ENCODE measurements at regions not wholly inside any gene's neighbourhood (a gene's known extent, or its start where the extent isn't known, plus 50 kb on each side); places are given as distances from the start of the nearest gene placed in this dataset.

DNA sequence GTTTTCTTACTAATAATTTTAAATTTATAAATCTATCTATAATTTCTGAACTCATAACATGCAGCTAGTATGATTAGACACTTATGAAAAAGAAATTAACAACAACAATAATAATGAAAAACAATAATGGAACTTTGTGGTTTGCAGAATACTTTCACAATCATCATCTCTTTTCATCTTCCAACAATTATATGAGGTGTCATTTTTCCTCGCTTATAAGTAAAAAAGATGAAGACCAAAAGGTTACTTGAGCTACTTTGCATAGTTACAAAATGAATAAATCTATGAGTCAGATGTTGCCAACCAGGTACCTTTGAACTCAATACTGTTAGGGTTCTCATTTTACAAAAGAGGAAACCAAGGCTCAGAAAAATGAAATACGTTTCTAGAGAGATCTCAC lies 98.5 kb upstream of the ELOVL6 start (continued):
- TF ChIP-seq TIGD3 (CRISPR knock-in tag; IDR thresholded peaks at IDR 0.05; ENCODE audit: borderline replicate concordance) (no peak), NPAS2 (CRISPR knock-in tag; IDR thresholded peaks at IDR 0.05; ENCODE audit: borderline replicate concordance) (no peak)

DNA sequence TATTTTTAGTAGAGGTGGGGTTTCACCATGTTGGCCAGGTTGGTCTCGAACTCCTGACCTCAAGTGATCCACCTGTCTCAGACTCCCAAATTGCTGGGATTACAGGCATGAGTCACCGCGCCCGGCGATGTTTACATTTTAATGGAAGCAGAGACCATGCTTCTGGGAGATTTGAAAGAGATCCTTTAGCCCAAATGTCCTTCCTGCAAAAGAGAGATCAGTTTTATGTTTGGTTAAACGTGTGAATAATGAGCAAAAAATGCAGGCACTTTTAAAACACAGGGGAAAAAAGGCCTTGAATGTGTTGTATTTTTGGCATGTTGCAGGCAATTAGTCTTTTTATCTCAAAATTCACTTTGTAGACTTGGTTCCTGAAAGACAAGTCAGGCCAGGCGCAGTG lies 95.8 kb upstream of the ELOVL6 start:
- Histone ChIP-seq H3K9ac (ENCODE audit: insufficient read depth, low read depth, low read length) (no peak overlapping the region), H4K20me1 (ENCODE audit: insufficient read depth, low read length) (no peaks in the 10 kb centered on the region), H3K4me1 (ENCODE audit: insufficient read depth, low read length) (no peaks in the 10 kb centered on the region), H3K36me3 (replicated peaks in 1 of 2; ENCODE audit: control insufficient read depth in 1 of 2, insufficient read depth in 2 of 2, low read length in 2 of 2) (no peaks in the 10 kb centered on the region), H3K27me3 (ENCODE audit: control insufficient read depth in 1 of 2, insufficient read depth in 2 of 2, low read length in 2 of 2) (no peaks in the 10 kb centered on the region), H2AFZ (ENCODE audit: low read length) (no peak overlapping the region), H3K79me2 (ENCODE audit: insufficient read depth, low read length) (no peaks in the 10 kb centered on the region), H3K9me3 (ENCODE audit: low read length) (no peaks in the 10 kb centered on the region), H3K27ac (ENCODE audit: extremely low read length, insufficient read depth, low read length) (no peak overlapping the region), H3K4me3 (replicated peaks in 1 of 3; ENCODE audit: insufficient read depth in 1 of 3, low read depth in 2 of 3, low read length in 3 of 3) (no peak overlapping the region), H3K4me2 (ENCODE audit: low read depth, low read length) (no peak overlapping the region)
- no TSS peak for BruUV-seq (replicated peaks)
- ChIA-PET CTCF (ENCODE audit: low intra/inter-chr PET ratio, low total read pairs) (no interaction called here), POLR2A (no interaction called here)
- FAIRE-seq (no peak), ATAC-seq (no peak), DNase-seq (ENCODE audit: low spot score) (no peak)
- 55% methylated on average over 6 of the region's 7 CpGs for WGBS (ENCODE audit: low lambda C conversion rate)
- intact Hi-C loops (cut with micrococcal nuclease; ENCODE audit: unreplicated experiment), result no loop called here
- in situ Hi-C loops (cut with HindIII; ENCODE audit: extremely low pct_ligation_motif_present, low pct_unique_long_range_greater_than_20kb), result no loop called here
- TF ChIP-seq ZNF343 (CRISPR knock-in tag; IDR thresholded peaks at IDR 0.05), result no peak
- TF ChIP-seq ZBTB14 (CRISPR knock-in tag; IDR thresholded peaks at IDR 0.05), result no peak
- no peak for TF ChIP-seq PHF8 (CRISPR knock-in tag; IDR thresholded peaks at IDR 0.05)
- TF ChIP-seq KMT2A (CRISPR knock-in tag; IDR thresholded peaks at IDR 0.05), result no peak
- no peak for TF ChIP-seq ZNF367 (CRISPR knock-in tag; IDR thresholded peaks at IDR 0.05; ENCODE audit: borderline replicate concordance)
- no peak for TF ChIP-seq ZBTB21 (CRISPR knock-in tag; IDR thresholded peaks at IDR 0.05)
- no peak for TF ChIP-seq SNRNP70 (IDR thresholded peaks at IDR 0.05; ENCODE audit: low read depth, low read length)
- TF ChIP-seq DR1 (CRISPR knock-in tag; IDR thresholded peaks at IDR 0.05), result no peak
- TF ChIP-seq, protein P1, sequence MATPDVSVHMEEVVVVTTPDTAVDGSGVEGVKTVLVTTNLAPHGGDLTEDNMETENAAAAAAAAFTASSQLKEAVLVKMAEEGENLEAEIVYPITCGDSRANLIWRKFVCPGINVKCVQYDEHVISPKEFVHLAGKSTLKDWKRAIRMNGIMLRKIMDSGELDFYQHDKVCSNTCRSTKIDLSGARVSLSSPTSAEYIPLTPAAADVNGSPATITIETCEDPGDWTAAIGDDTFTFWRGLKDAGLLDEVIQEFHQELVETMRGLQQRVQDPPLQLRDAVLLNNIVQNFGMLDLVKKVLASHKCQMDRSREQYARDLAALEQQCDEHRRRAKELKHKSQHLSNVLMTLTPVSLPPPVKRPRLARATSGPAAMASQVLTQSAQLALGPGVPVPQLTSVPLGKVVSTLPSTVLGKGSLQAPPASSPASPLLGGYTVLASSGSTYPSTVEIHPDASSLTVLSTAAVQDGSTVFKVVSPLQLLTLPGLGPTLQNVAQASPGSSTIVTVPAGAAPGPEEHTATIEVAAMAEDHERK (CRISPR knock-in tag; IDR thresholded peaks at IDR 0.05; ENCODE audit: low read depth), result no peak
- no peak for TF ChIP-seq IKZF1 (IDR thresholded peaks at IDR 0.05)
- TF ChIP-seq CERS6 (CRISPR knock-in tag; IDR thresholded peaks at IDR 0.05), result no peak
- no peak for TF ChIP-seq ATF3 (CRISPR knock-in tag; IDR thresholded peaks at IDR 0.05)
- no peak for TF ChIP-seq IRF1 (CRISPR knock-in tag; IDR thresholded peaks at IDR 0.05; ENCODE audit: low read depth)

All from HepG2 (cell line).